ENCODE measurements at regions not wholly inside any gene's neighbourhood (a gene's known extent, or its start where the extent isn't known, plus 50 kb on each side); places are given as distances from the start of the nearest gene placed in this dataset.

DNA sequence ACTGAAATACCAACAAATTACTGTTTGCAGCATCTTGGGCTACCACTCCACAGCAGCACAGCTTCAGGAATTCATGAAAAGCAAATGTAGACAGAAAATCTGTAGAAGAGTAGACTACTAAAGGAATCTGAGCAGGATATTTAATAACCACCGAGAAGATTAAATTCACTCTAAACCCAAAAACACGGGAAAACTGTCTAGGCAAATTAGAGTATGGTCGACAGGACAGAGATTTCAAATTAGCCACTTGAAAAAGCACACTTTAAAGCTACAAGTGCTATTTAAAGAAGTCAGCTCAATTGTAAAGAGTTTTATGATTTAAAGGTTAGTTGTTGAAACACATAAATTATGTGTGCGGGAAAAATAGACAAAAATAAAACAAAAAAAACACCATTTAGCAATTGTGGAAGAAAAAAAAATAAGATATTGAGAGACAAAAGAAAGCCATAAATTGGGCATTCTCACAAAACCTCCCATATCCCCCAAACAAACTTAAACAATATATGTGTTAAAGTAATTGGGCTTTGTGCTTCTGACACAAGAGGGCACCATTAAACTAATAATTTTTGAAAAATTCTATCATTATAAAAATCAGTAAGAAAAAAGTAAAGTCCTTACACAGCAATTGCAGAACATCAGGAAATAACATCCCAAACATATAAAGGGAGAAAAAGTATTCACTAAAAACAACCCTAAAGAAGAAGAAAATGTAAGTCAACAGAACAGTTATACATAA lies 880.8 kb downstream of the TECRL start (continued):
- TF ChIP-seq TP53 (CRISPR knock-in tag; conservative IDR thresholded peaks at IDR 0.05) (no peak), ZNF180 (CRISPR knock-in tag; IDR thresholded peaks at IDR 0.05; ENCODE audit: borderline replicate concordance, low read depth) (no peak), ZNF577 (CRISPR knock-in tag; IDR thresholded peaks at IDR 0.05; ENCODE audit: borderline replicate concordance, low read depth) (no peak), TARDBP (CRISPR knock-in tag; IDR thresholded peaks at IDR 0.05) (no peak)
- TF ChIP-seq, protein P1, sequence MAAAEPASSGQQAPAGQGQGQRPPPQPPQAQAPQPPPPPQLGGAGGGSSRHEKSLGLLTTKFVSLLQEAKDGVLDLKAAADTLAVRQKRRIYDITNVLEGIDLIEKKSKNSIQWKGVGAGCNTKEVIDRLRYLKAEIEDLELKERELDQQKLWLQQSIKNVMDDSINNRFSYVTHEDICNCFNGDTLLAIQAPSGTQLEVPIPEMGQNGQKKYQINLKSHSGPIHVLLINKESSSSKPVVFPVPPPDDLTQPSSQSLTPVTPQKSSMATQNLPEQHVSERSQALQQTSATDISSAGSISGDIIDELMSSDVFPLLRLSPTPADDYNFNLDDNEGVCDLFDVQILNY (CRISPR knock-in tag; conservative IDR thresholded peaks at IDR 0.05) = no peak
- TF ChIP-seq, protein P2, sequence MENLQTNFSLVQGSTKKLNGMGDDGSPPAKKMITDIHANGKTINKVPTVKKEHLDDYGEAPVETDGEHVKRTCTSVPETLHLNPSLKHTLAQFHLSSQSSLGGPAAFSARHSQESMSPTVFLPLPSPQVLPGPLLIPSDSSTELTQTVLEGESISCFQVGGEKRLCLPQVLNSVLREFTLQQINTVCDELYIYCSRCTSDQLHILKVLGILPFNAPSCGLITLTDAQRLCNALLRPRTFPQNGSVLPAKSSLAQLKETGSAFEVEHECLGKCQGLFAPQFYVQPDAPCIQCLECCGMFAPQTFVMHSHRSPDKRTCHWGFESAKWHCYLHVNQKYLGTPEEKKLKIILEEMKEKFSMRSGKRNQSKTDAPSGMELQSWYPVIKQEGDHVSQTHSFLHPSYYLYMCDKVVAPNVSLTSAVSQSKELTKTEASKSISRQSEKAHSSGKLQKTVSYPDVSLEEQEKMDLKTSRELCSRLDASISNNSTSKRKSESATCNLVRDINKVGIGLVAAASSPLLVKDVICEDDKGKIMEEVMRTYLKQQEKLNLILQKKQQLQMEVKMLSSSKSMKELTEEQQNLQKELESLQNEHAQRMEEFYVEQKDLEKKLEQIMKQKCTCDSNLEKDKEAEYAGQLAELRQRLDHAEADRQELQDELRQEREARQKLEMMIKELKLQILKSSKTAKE (CRISPR knock-in tag; IDR thresholded peaks at IDR 0.05; ENCODE audit: borderline replicate concordance) = no peak
- TF ChIP-seq, protein P3, sequence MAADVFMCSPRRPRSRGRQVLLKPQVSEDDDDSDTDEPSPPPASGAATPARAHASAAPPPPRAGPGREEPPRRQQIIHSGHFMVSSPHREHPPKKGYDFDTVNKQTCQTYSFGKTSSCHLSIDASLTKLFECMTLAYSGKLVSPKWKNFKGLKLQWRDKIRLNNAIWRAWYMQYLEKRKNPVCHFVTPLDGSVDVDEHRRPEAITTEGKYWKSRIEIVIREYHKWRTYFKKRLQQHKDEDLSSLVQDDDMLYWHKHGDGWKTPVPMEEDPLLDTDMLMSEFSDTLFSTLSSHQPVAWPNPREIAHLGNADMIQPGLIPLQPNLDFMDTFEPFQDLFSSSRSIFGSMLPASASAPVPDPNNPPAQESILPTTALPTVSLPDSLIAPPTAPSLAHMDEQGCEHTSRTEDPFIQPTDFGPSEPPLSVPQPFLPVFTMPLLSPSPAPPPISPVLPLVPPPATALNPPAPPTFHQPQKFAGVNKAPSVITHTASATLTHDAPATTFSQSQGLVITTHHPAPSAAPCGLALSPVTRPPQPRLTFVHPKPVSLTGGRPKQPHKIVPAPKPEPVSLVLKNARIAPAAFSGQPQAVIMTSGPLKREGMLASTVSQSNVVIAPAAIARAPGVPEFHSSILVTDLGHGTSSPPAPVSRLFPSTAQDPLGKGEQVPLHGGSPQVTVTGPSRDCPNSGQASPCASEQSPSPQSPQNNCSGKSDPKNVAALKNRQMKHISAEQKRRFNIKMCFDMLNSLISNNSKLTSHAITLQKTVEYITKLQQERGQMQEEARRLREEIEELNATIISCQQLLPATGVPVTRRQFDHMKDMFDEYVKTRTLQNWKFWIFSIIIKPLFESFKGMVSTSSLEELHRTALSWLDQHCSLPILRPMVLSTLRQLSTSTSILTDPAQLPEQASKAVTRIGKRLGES (CRISPR knock-in tag; IDR thresholded peaks at IDR 0.05; ENCODE audit: borderline replicate concordance) = no peak

All from HepG2 (cell line).